ENCODE measurements at regions not wholly inside any gene's neighbourhood (a gene's known extent, or its start where the extent isn't known, plus 50 kb on each side); places are given as distances from the start of the nearest gene placed in this dataset.

GRCh38 chr12:89889062-89889461 is 180.4 kb upstream of the ATP2B1 start:
- TF ChIP-seq CTCF (IDR thresholded peaks at IDR 0.05; ENCODE audit: insufficient read depth, low read depth, low read length), result no peak
- no peak for TF ChIP-seq EZH2 (IDR thresholded peaks at IDR 0.05; ENCODE audit: insufficient read depth, low read length)
